GF-D8 (cell line): ENCODE measurements at regions not wholly inside any gene's neighbourhood (a gene's known extent, or its start where the extent isn't known, plus 50 kb on each side); places are given as distances from the start of the nearest gene placed in this dataset.

Source experiments
- DNase-seq: peaks from one replicate; lab custom pipeline; 2025; lab: John Stamatoyannopoulos, UW

- no peak for DNase-seq
Observed at GRCh38 chr20:57804470-57805250, 94.8 kb upstream of the PMEPA1 start.

GRCh38 chr20:57803508-57804005, 93.7 kb upstream of the PMEPA1 start:
- DNase-seq = no peak

- DNase-seq = no peak
Observed at GRCh38 chr20:57802765-57803507, 93.1 kb upstream of the PMEPA1 start.

- no peak for DNase-seq
Observed at GRCh38 chr20:57801581-57801980, 91.8 kb upstream of the PMEPA1 start.

GRCh38 chr20:57800791-57801430, 91.1 kb upstream of the PMEPA1 start:
- no peak for DNase-seq

- no peak for DNase-seq
Observed at GRCh38 chr20:57797401-57797800, 87.6 kb upstream of the PMEPA1 start.

- no peak for DNase-seq
Observed at GRCh38 chr20:57795977-57796560, 86.3 kb upstream of the PMEPA1 start.

GRCh38 chr20:57795342-57795697, 85.5 kb upstream of the PMEPA1 start:
- no peak for DNase-seq

- DNase-seq = no peak
Observed at GRCh38 chr20:57794600-57795341, 85.0 kb upstream of the PMEPA1 start.

- no peak for DNase-seq
Observed at GRCh38 chr20:57794036-57794435, 84.2 kb upstream of the PMEPA1 start.

- DNase-seq = no peak
Observed at GRCh38 chr20:57793421-57793820, 83.6 kb upstream of the PMEPA1 start.

GRCh38 chr20:57792386-57793080, 82.7 kb upstream of the PMEPA1 start:
- DNase-seq = no peak

- DNase-seq = no peak
Observed at GRCh38 chr20:57791966-57792365, 82.2 kb upstream of the PMEPA1 start.

GRCh38 chr20:57791178-57791962, 81.6 kb upstream of the PMEPA1 start:
- DNase-seq = no peak

- DNase-seq = no peak
Observed at GRCh38 chr20:57790176-57790575, 80.4 kb upstream of the PMEPA1 start.

GRCh38 chr20:57788936-57789613, 79.3 kb upstream of the PMEPA1 start:
- no peak for DNase-seq

- DNase-seq = no peak
Observed at GRCh38 chr20:57787990-57788781, 78.4 kb upstream of the PMEPA1 start.

GRCh38 chr20:57787151-57787989, 77.6 kb upstream of the PMEPA1 start:
- no peak for DNase-seq
